ENCODE measurements at regions not wholly inside any gene's neighbourhood (a gene's known extent, or its start where the extent isn't known, plus 50 kb on each side); places are given as distances from the start of the nearest gene placed in this dataset.
"Not testable (repeated sequence)": the region's sequence is repeated elsewhere in the genome, so short reads cannot be mapped to it uniquely, and the experiment has no call there.

DNA sequence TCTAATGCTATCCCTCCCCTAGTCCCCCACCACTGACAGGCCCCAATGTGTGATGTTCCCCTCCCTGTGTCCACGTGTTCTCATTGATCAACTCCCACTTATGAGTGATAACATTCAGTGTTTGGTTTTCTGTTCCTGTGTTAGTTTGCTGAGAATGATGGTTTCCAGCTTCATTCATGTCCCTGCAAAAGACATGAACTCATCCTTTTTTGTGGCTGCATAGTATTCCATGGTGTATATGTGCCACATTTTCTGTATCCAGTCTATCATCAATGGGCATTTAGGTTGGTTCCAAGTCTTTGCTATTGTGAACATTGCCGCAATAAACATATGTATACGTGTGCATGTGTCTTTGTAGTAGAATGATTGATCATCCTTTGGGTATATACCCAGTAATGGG is 153.1 kb downstream of the OR13H1 start:
- intact Hi-C loops (cut with micrococcal nuclease): not testable (repeated sequence)

DNA sequence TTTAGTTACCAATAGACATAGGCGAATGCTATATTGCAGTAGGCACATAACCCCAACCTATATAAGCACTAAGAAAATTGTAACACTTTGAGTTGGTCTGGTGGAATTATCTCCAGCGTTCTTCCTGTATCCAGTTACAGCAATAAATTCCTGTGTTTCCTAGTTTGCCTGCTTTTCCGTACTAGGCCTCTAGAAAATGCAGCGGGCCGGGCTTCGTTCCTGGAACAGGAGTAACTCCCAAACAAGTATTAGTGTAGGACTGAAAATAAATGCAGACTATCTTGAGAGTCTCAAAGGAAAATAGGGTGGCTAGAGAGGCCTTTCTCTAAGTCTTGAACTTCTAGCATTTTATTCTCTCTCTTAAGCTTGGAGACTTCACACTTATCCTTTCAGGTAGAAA is 159.8 kb downstream of the OR13H1 start:
- intact Hi-C loops (cut with micrococcal nuclease): no loop called here

DNA sequence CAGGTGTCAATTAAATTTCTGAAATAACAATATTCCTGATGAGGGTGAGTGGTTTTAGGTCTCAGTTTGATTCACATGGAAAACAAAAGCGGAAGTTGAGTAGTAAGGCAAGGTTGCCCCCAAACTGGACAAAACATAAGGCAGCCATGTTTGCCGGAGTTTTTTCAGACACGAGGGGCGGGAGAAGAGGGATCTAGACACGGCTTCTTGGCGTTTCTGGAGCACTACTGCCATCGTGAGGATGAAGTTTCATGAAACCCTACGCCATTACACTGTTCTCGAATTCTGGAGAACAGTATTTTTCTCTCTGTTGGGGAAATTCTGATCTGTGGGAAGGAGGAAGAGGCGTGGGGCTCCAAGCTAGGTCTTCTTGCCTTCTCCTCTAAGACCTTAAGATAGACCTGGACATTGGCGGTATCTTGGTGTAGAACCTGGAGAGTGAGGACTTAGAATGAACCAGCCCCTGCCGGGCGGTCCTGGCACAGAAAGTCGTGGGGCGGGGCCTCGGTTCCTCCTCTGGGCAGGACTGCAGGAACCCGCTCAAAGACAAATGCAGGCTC is 160.3 kb downstream of the OR13H1 start:
- intact Hi-C loops (cut with micrococcal nuclease): no loop called here

- intact Hi-C loops (cut with micrococcal nuclease): no loop called here
These were observed 165.7 kb downstream of the OR13H1 start for GRCh38 chrX:131709553-131709952.

DNA sequence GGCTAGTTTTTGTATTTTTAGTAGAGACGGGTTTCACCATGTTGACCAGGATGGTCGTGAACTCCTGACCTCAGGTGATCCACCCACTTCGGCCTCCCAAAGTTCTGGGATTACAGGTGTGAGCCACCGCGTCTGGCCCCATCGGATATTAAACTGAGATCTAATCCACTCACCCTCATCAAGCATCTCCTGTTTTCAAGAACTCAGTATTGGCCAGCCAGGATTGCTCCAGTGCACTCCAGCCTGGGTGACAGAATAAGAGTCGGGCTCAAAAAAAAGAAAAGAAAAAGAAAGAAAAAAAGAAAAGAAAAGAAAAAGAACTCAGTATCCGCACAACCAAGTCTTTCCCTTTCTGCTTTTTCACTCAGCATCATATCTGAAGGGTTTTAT is 167.6 kb downstream of the OR13H1 start:
- intact Hi-C loops (cut with micrococcal nuclease): no loop called here

GRCh38 chrX:131723646-131724045 is 179.8 kb downstream of the OR13H1 start:
- intact Hi-C loops (cut with micrococcal nuclease): no loop called here

- intact Hi-C loops (cut with micrococcal nuclease): no loop called here
These were observed 180.4 kb downstream of the OR13H1 start for GRCh38 chrX:131724292-131724691.

DNA sequence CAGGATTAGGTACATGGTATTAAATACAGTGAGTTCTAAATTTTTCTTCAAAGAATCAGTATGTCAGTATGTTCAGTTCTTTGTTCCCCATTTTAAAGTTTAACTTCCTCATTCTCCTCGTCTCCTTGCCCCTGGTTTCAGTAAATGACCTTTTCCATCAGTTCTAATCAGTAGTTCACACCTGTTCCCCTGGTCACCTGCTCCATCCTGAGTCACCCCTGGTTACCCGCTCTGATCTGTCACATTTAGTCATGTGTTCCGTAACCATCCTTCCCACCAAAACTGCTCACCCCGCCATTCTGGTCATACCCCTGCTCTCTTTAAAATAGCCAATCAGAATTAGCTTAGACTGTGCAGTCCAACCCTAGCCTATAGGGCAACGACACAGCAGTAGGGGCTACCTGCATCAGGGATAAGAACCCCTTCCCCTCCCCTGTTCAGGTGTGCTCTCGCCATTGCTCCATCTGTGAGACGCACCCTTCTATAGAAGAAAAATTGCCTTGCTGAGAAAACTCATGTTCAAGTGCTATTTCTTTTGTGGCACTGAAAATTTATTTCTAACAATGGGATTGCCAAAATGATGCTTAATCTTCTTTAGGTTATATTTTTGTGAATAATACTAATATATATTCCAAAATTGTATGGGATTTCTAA is 181.3 kb downstream of the OR13H1 start:
- intact Hi-C loops (cut with micrococcal nuclease): no loop called here

- intact Hi-C loops (cut with micrococcal nuclease): no loop called here
These were observed 183.9 kb downstream of the OR13H1 start for GRCh38 chrX:131727778-131728177.

DNA sequence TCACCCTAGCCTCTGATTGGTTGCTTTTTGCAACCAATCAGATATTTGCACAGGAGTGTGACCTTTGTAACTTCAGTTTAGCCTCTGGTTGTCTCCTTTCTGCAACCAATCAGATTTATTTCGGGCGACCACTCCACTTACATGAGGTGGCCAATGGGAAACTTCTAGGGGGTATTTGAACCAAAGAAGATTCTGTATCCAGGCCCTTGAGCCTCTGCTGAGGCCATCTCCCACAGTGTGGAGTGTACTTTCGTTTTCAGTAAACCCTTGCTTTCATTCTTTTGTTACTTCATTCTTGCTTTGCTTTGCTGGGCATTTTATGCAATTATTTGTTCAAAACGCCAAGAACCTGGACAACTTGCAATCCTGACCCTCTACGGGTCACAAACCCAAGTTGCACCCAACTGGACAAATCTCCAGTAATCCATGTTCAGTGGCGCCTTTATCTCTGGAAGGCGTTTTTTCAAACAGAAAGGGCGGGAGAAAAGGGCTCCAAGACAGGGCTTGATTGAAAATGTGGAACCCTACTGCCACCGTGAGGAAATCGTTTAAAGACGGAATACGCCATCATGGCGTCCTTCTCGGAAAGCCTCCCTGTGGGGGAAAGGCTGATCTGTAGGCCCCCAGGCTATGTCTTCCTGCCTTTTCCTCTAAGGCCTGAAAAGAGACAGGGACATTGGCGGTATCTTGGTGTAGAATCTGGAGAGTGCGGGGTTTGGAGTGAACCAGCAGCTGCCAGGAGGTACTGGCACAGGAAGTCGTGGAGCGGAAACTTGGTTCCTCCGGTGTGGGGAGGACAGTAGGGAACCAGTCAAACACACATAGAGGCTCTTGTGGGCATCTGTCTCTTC is 184.6 kb downstream of the OR13H1 start:
- intact Hi-C loops (cut with micrococcal nuclease): no loop called here

- intact Hi-C loops (cut with micrococcal nuclease): no loop called here
These were observed 185.4 kb downstream of the OR13H1 start for GRCh38 chrX:131729295-131729694.

DNA sequence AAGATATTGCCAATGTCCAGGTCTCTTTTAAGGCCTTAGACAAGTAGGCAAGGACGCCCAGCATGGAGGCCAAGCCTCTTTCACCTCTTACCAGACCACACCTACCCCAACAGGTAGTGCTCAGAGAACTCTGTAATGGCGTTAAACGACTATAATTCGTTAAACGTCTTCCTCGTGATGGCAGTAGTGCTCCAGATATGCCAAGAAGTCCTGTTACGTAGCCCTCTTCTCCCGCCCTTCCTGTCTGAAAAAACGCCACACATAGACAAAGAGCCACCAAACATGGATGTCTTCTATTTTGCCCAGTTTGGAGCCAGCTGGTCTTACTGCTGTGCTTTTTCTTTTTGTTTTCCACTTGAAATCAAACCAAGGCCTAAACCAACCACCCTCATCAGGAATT is 190.7 kb downstream of the OR13H1 start:
- intact Hi-C loops (cut with micrococcal nuclease): no loop called here

GRCh38 chrX:131735127-131735526 is 191.3 kb downstream of the OR13H1 start:
- intact Hi-C loops (cut with micrococcal nuclease): no loop called here

GRCh38 chrX:131739823-131740222 is 195.9 kb downstream of the OR13H1 start:
- intact Hi-C loops (cut with micrococcal nuclease): no loop called here

DNA sequence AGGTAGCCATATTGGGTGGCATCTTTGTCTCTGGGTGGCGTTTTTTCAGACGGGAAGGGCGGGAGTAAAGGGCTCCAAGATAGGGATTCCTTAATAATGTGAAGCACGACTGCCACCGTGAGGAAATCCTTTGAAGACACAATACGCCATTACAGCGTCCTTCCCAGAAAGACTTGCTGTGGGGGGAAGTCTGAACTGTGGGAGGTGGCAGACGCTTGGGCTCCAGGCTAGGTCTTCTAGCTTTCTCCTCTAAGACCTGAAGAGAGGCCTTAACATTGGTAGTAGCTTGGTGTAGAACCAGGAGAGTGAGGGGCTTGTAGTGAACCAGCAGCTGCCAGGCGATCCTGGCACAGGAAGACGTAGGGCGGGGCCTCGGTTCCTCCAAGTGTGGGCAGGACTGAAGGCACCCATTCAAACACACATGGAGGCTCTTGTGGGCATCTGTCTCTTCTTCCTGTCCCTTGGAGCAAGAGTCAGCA is 197.3 kb downstream of the OR13H1 start:
- intact Hi-C loops (cut with micrococcal nuclease): no loop called here

- intact Hi-C loops (cut with micrococcal nuclease): no loop called here
These were observed 202.1 kb downstream of the OR13H1 start for GRCh38 chrX:131745942-131746489.

DNA sequence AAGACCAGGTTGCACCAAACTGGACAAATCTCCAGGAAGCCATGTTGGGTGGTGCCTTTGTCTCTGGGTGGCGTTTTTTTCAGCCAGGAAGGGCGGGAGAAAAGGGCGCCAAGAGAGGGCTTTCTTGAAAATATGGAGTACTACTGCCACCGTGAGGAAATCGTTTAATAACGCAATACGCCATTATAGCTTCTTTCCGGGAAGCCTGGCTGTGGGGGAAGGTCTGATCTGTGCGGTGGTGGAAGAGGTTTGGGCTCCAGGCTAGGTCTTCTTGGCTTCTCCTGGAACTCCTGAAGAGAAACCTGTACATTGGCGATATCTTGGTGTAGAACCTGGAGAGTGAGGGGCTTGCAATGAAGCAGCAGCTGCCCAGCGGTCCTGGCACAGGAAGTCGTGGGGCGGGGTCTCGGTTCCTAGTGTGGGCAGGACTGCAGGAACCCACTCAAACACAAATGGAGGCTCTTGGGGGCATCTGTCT is 202.7 kb downstream of the OR13H1 start:
- intact Hi-C loops (cut with micrococcal nuclease): no loop called here

GRCh38 chrX:131747173-131747572 is 203.3 kb downstream of the OR13H1 start:
- intact Hi-C loops (cut with micrococcal nuclease): no loop called here

DNA sequence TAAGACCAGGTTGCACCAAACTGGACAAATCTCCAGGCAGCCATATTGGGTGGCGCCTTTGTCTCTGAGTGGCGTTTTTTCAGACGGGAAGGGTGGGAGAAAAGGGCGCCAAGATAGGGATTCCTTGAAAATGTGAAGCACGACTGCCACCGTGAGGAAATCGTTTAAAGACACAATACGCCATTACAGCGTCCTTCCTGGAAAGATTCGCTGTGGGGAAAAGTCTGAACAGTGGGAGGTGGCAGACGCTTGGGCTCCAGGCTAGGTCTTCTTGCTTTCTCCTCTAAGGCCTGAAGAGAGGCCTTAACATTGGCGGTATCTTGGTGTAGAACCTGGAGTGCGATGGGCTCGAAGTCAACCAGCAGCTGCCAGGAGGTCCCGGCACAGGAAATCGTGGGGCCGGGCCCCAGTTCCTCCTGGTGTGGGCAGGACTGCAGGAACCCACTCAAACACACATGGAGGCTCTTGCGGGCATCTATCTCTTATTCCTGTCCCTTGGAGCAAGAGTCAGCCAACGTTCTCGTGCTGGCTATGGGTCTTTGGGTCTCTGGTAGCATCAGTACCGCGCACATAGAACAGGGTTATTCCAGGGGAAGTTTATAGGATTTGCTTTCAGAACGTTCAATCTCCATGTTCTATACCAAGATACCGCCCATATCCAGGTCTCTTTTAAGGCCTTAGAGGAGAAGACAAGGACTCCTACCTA is 208.8 kb downstream of the OR13H1 start:
- intact Hi-C loops (cut with micrococcal nuclease): no loop called here

DNA sequence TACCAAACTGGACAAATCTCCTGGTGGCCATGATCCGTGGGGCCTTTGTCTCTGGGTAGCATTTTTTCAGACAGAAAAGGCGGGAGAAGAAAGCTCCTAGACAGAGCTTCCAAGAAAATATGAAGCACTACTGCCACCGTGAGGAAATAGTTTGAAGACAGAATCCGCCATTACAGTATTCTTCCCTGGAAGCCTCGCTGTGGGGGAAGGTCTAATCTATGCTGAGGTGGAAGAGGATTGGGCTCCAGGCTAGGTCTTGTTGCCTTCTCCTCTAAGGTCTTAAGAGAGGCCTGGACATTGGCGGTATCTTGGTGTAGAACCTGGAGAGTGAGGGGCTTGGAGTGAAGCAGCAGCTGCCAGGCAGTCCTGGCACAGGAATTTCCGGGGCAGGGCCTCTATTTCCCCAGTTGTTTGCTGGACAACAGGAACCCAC is 218.9 kb downstream of the OR13H1 start:
- intact Hi-C loops (cut with micrococcal nuclease): no loop called here

GRCh38 chrX:131763674-131764073 is 219.8 kb downstream of the OR13H1 start:
- intact Hi-C loops (cut with micrococcal nuclease): no loop called here
